Trophoblast cell (in vitro differentiated cells and primary cell): ENCODE measurements at regions not wholly inside any gene's neighbourhood (a gene's known extent, or its start where the extent isn't known, plus 50 kb on each side); places are given as distances from the start of the nearest gene placed in this dataset.

ENCODE experiments used
- DNase-seq, 2 donors: peaks; one replicate each; pipeline ENCODE4 v3.0.0-alpha.2; 2016
- H2AFZ ChIP-seq: 2 replicates; pipeline ENCODE4 v1.6.1; 2013; ENCODE audit warnings: low read length, moderate library complexity, mild to moderate bottlenecking; ENCODE audit not compliant: insufficient read depth, poor library complexity
- H2AK5ac ChIP-seq: 2 replicates; pipeline ENCODE4 v1.6.1; 2013; ENCODE audit warnings: mild to moderate bottlenecking, low read length
- H2BK120ac ChIP-seq: 2 replicates; pipeline ENCODE4 v1.6.1; 2013; ENCODE audit warnings: low read length, mild to moderate bottlenecking, moderate library complexity; ENCODE audit not compliant: insufficient read depth, poor library complexity
- H2BK12ac ChIP-seq: 2 replicates; pipeline ENCODE4 v1.6.1; 2013; ENCODE audit warnings: mild to moderate bottlenecking, low read length, moderate library complexity
- H2BK5ac ChIP-seq: 2 replicates; pipeline ENCODE4 v1.6.1; 2013; ENCODE audit warnings: low read length, low read depth, moderate library complexity, mild to moderate bottlenecking; ENCODE audit not compliant: poor library complexity
- H3K14ac ChIP-seq: 2 replicates; pipeline ENCODE4 v1.6.1; 2013; ENCODE audit warnings: mild to moderate bottlenecking, low read length
- H3K18ac ChIP-seq: 2 replicates; pipeline ENCODE4 v1.6.1; 2013; ENCODE audit warnings: mild to moderate bottlenecking, low read length
- H3K23ac ChIP-seq: 2 replicates; pipeline ENCODE4 v1.6.1; 2013; ENCODE audit warnings: low read length
- H3K27ac ChIP-seq: 2 replicates; pipeline ENCODE4 v1.5.1; 2013; ENCODE audit warnings: low read depth, mild to moderate bottlenecking, inconsistent platforms, low read length, moderate library complexity
- H3K27me3 ChIP-seq: 2 replicates; pipeline ENCODE4 v1.6.1; 2013; ENCODE audit warnings: inconsistent platforms, mild to moderate bottlenecking, low read length, moderate library complexity; ENCODE audit not compliant: insufficient read depth
- H3K36me3 ChIP-seq, 2 experiments: 1 replicate in 1 of 2; 2 replicates in 1 of 2; pipeline ENCODE4 v1.6.1; 2013; ENCODE audit warnings: low read length in 2 of 2, mild to moderate bottlenecking in 2 of 2, moderate library complexity in 1 of 2; ENCODE audit not compliant: insufficient read depth in 2 of 2, control insufficient read depth in 1 of 2
- H3K4ac ChIP-seq: 2 replicates; pipeline ENCODE4 v1.6.1; 2013; ENCODE audit warnings: low read depth, mild to moderate bottlenecking, low read length, moderate library complexity
- H3K4me1 ChIP-seq, 2 experiments: 1 replicate in 1 of 2; 2 replicates in 1 of 2; pipeline ENCODE4 v1.6.1; 2013; ENCODE audit warnings: low read length in 2 of 2, mild to moderate bottlenecking in 2 of 2, moderate library complexity in 1 of 2; ENCODE audit not compliant: insufficient read depth in 2 of 2, control insufficient read depth in 1 of 2
- H3K4me2 ChIP-seq: 2 replicates; pipeline ENCODE4 v1.6.1; 2013; ENCODE audit warnings: inconsistent platforms, mild to moderate bottlenecking, low read length, moderate library complexity
- H3K4me3 ChIP-seq: 2 replicates; pipeline ENCODE4 v1.5.1; 2013; ENCODE audit warnings: mild to moderate bottlenecking, low read depth, low read length, inconsistent platforms
- H3K79me1 ChIP-seq: one replicate; pipeline ENCODE4 v1.6.1; 2013; ENCODE audit warnings: low read length
- H3K79me2 ChIP-seq: 2 replicates; pipeline ENCODE4 v1.6.1; 2013; ENCODE audit warnings: low read length, mild to moderate bottlenecking; ENCODE audit not compliant: control insufficient read depth, insufficient read depth, poor library complexity
- H3K9ac ChIP-seq: 2 replicates; pipeline ENCODE4 v1.6.1; 2013; ENCODE audit warnings: mild to moderate bottlenecking, low read length
- H3K9me3 ChIP-seq: 2 replicates; pipeline ENCODE4 v1.6.1; 2013; ENCODE audit warnings: low read depth, mild to moderate bottlenecking, control low read depth, inconsistent platforms, low read length; ENCODE audit not compliant: insufficient read depth
- H4K12ac ChIP-seq: 2 replicates; pipeline ENCODE4 v1.6.1; 2013; ENCODE audit warnings: low read depth, mild to moderate bottlenecking, low read length, moderate library complexity
- H4K8ac ChIP-seq: 2 replicates; pipeline ENCODE4 v1.6.1; 2013; ENCODE audit warnings: low read depth, mild to moderate bottlenecking, low read length, moderate library complexity
- H4K91ac ChIP-seq: one replicate; pipeline ENCODE4 v1.6.1; 2013; ENCODE audit warnings: low read depth, mild to moderate bottlenecking, low read length, moderate library complexity
- WGBS: extraction: QIAGEN DNeasy Blood & Tissue Kit; methylation state at CpG from one replicate; pipeline ENCODE4 v1.1.7; 2013; ENCODE audit warnings: missing lambda C conversion rate; ENCODE audit not compliant: insufficient read length, insufficient coverage; ENCODE audit errors: extremely low coverage; 5-methylcytosine and 5-hydroxymethylcytosine counted together

DNA sequence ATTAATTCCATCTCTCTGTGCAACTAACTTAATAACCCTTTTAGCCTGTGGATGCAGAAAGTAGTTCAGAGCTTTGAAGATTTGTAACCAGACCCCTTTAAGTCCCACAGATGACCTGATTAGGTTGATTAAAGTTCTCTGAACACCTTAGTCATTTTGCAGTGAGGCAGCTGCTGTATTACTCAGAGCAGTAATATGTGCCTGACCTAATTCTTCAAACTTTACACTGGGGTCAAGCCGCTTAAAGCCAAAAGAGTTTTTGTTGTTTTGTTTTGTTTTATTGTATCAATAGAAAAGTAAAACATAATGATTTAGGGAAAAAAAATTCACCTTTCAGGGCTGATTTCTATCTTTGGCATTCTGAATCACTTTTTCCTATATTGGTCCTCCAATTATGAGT lies 78.6 kb upstream of the PLEKHG7 start:
- peak; percentile 14 to 70 for DNase-seq
- no peak overlapping the region for H2AK5ac ChIP-seq

DNA sequence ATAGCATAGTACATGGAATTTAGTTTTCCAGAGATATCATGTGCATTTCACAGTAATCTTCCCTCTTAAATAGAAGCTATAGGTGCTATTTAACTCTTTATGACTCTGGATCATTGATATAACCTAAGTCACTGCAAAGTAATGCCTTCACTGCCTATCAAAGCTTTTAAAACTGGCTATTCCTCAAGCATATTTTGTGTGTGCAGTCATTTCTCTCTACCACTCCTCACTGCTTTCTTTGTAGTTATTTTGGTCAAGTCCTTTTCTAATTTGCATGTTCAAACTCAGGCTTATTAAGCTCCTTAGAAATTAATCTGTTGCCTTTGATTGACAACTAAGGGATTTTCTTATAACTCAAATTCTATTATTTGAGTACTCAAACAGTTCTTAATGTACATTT lies 79.4 kb upstream of the PLEKHG7 start:
- Histone ChIP-seq H3K23ac (no peak overlapping the region), H2BK120ac (no peak overlapping the region), H3K14ac (no peak overlapping the region), H3K9ac (no peak overlapping the region), H2AFZ (no peak overlapping the region), H3K18ac (no peak overlapping the region), H4K8ac (no peak overlapping the region), H4K91ac (no peak overlapping the region), H2AK5ac (no peak overlapping the region), H4K12ac (no peak overlapping the region), H3K9me3 (peaks cover 2% of the 10 kb centered on the region), H3K79me1 (peaks cover 7% of the 10 kb centered on the region), H3K79me2 (no peaks in the 10 kb centered on the region), H2BK5ac (no peak overlapping the region), H3K27ac (no peak overlapping the region), H2BK12ac (no peak overlapping the region), H3K4me2 (no peak overlapping the region), H3K4ac (no peak overlapping the region), H3K27me3 (no peaks in the 10 kb centered on the region), H3K36me3 (no peaks in the 10 kb centered on the region), H3K4me1 (no peaks in the 10 kb centered on the region), H3K4me3 (no peak overlapping the region)
- no peak for DNase-seq

More for the DNA sequence above, 78.6 kb upstream of the PLEKHG7 start:
- Histone ChIP-seq H4K91ac (no peak overlapping the region), H3K4me3 (no peak overlapping the region), H2AFZ (no peak overlapping the region), H3K9ac (no peak overlapping the region), H3K4me2 (no peak overlapping the region), H2BK5ac (no peak overlapping the region), H3K4me1 (peaks cover under 1 to 1% of the 10 kb centered on the region in 2 experiments), H3K9me3 (peaks cover 2% of the 10 kb centered on the region), H2BK120ac (no peak overlapping the region), H3K14ac (no peak overlapping the region), H3K79me1 (peaks cover 7% of the 10 kb centered on the region), H3K27me3 (no peaks in the 10 kb centered on the region), H3K36me3 (no peaks in the 10 kb centered on the region), H3K23ac (no peak overlapping the region), H3K4ac (no peak overlapping the region), H4K8ac (no peak overlapping the region), H3K79me2 (no peaks in the 10 kb centered on the region), H4K12ac (no peak overlapping the region), H2BK12ac (no peak overlapping the region), H3K27ac (no peak overlapping the region), H3K18ac (no peak overlapping the region)
- no CpG with 5 or more reads among the region's 1 CpG for WGBS

DNA sequence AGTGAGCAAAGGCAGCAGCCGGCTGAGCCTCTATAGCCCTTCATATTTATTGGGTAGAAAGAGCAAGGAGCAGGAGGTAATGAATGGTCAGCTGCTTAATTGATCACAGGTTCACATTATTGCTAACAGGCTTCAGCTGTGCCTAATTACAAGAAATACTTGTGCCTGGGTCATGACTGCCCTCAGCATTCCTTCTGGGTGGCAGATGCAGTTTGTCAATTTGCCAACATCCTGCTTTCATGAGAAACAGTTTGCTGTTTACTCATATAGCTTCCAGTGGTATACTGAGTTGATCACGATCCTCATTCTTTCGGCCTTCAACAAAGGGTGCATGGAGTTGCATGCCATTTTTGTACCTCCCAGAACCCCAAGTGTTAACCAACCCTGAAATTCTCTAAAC lies 81.0 kb upstream of the PLEKHG7 start:
- WGBS: no CpG with 5 or more reads among the region's 3 CpGs
- Histone ChIP-seq H2AK5ac (no peak overlapping the region), H3K23ac (no peak overlapping the region), H3K9me3 (peaks cover 2% of the 10 kb centered on the region), H2BK5ac (no peak overlapping the region), H3K27me3 (no peaks in the 10 kb centered on the region), H3K79me1 (peaks cover 7% of the 10 kb centered on the region), H3K14ac (no peak overlapping the region), H2BK12ac (no peak overlapping the region), H3K27ac (no peak overlapping the region), H4K8ac (no peak overlapping the region), H3K4me2 (no peak overlapping the region), H3K36me3 (no peaks in the 10 kb centered on the region), H4K12ac (no peak overlapping the region), H3K18ac (no peak overlapping the region), H3K9ac (no peak overlapping the region), H3K4me1 (no peaks in the 10 kb centered on the region), H2AFZ (no peak overlapping the region), H3K4ac (no peak overlapping the region), H3K4me3 (no peak overlapping the region), H4K91ac (peak overlapping the region; percentile 4), H2BK120ac (no peak overlapping the region), H3K79me2 (no peaks in the 10 kb centered on the region)
- peak in 1 of 2 donors; percentile 38 for DNase-seq

DNA sequence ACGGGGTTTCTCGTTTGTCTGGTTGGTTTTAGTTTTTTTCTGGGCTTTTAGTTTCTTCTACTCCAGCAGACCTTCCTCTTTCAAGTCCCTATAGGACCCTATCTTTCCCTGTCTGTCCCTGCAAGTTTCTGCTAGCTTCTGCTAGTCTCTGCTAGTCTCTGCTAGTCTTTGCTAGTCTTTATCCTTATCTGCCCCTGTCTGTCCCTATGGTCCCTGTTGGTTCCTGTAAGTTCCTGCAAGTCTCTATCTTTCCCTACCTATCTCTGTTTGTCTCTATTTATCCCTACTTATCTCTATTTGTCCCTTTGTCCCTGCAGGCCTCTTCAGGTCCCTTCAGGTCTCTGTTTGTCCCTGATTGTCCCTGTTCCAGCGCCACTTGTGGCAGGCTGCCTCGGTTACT lies 81.5 kb upstream of the PLEKHG7 start:
- no peak overlapping the region for H2BK120ac ChIP-seq
- no peaks in the 10 kb centered on the region for H3K27me3 ChIP-seq
- no peak overlapping the region for H2BK5ac ChIP-seq
- no peak overlapping the region for H2BK12ac ChIP-seq
- no peak overlapping the region for H3K4me3 ChIP-seq
- peaks cover 5% of the 10 kb centered on the region for H3K79me1 ChIP-seq
- H3K4me2 ChIP-seq: no peak overlapping the region
- no peak overlapping the region for H4K12ac ChIP-seq
- no peak overlapping the region for H2AK5ac ChIP-seq
- no peak overlapping the region for H2AFZ ChIP-seq
- H3K9me3 ChIP-seq: peaks cover 2% of the 10 kb centered on the region
- H3K14ac ChIP-seq: no peak overlapping the region
- H3K9ac ChIP-seq: no peak overlapping the region
- no peaks in the 10 kb centered on the region for H3K4me1 ChIP-seq
- no peaks in the 10 kb centered on the region for H3K36me3 ChIP-seq
- H3K4ac ChIP-seq: no peak overlapping the region
- H4K91ac ChIP-seq: no peak overlapping the region
- no peak overlapping the region for H3K27ac ChIP-seq
- H3K23ac ChIP-seq: no peak overlapping the region
- no CpG with 5 or more reads among the region's 4 CpGs for WGBS
- no peak for DNase-seq
- H3K79me2 ChIP-seq: no peaks in the 10 kb centered on the region
- H3K18ac ChIP-seq: no peak overlapping the region
- H4K8ac ChIP-seq: no peak overlapping the region
